IMR-90 (cell line): ENCODE measurements at regions not wholly inside any gene's neighbourhood (a gene's known extent, or its start where the extent isn't known, plus 50 kb on each side); places are given as distances from the start of the nearest gene placed in this dataset.

Experiments used
- ATAC-seq: fragments of 200-7000 bp; cut with Tn5 transposase; 2 replicates; pipeline ENCODE4 v1.9.1; 2020; ENCODE audit warnings: low read depth, mild to moderate bottlenecking, moderate library complexity
- BruUV-seq: library from RNA; stranded (reverse); fragments of 400-500 nt; replicated peaks from 2 replicates; lab custom pipeline; 2021; lab: Mats Ljungman, UMichigan
- CTCF ChIA-PET: fragments of 300-600 bp; formaldehyde crosslinking; extraction: SDS; loops from one replicate; lab custom pipeline; 2021; ENCODE audit warnings: antibody characterized with exemption; lab: Yijun Ruan, JAX
- POLR2A ChIA-PET: fragments of 300-600 bp; sonication (Branson Sonifier 250); formaldehyde crosslinking; loops from one replicate; lab custom pipeline; 2022; ENCODE audit warnings: antibody characterized with exemption; ENCODE audit not compliant: unreplicated experiment; lab: Charles Lee
- DNase-seq: peaks from one replicate; pipeline ENCODE4 v3.0.0; 2013
- H2AFZ ChIP-seq: replicated peaks from 2 replicates; pipeline ENCODE3; 2013; ENCODE audit warnings: low read length, mild to moderate bottlenecking; ENCODE audit not compliant: poor library complexity
- H2AK5ac ChIP-seq: 2 replicates; pipeline ENCODE4 v1.6.1; 2013; ENCODE audit warnings: low read depth, low read length, inconsistent platforms
- H2AK9ac ChIP-seq: replicated peaks from 2 replicates; pipeline ENCODE3; 2013; ENCODE audit warnings: mild to moderate bottlenecking, low read depth, low read length, moderate library complexity; ENCODE audit not compliant: poor library complexity
- H2BK120ac ChIP-seq: 2 replicates; pipeline ENCODE4 v1.6.1; 2013; ENCODE audit warnings: low read depth, low read length, inconsistent platforms
- H2BK15ac ChIP-seq: 3 replicates; pipeline ENCODE4 v1.6.1; 2013; ENCODE audit warnings: low read depth, low read length, inconsistent platforms
- H2BK20ac ChIP-seq: 2 replicates; pipeline ENCODE4 v1.6.1; 2013; ENCODE audit warnings: low read depth, mild to moderate bottlenecking, inconsistent platforms, low read length, moderate library complexity
- H2BK5ac ChIP-seq: 2 replicates; pipeline ENCODE4 v1.6.1; 2013; ENCODE audit warnings: mild to moderate bottlenecking, low read depth, low read length, inconsistent platforms; ENCODE audit not compliant: poor library complexity, severe bottlenecking
- H3K14ac ChIP-seq: replicated peaks from 2 replicates; pipeline ENCODE4 v1.6.1; 2013; ENCODE audit warnings: low read depth, low read length, inconsistent platforms
- H3K18ac ChIP-seq: 2 replicates; pipeline ENCODE4 v1.6.1; 2013; ENCODE audit warnings: low read depth, low read length, control low read depth
- H3K23ac ChIP-seq: 2 replicates; pipeline ENCODE4 v1.6.1; 2013; ENCODE audit warnings: low read depth, low read length, inconsistent platforms
- H3K27ac ChIP-seq: 2 replicates; pipeline ENCODE4 v1.5.1; 2013; ENCODE audit warnings: mild to moderate bottlenecking, control low read depth, low read length; ENCODE audit not compliant: insufficient read depth
- H3K27me3 ChIP-seq: 2 replicates; pipeline ENCODE4 v1.6.1; 2013; ENCODE audit warnings: low read length; ENCODE audit not compliant: control insufficient read depth, insufficient read depth
- H3K36me3 ChIP-seq: 2 replicates; pipeline ENCODE4 v1.6.1; 2013; ENCODE audit warnings: low read length, mixed read lengths; ENCODE audit not compliant: control insufficient read depth, insufficient read depth
- H3K4ac ChIP-seq: 2 replicates; pipeline ENCODE4 v1.6.1; 2013; ENCODE audit warnings: low read depth, low read length, inconsistent platforms
- H3K4me1 ChIP-seq: 2 replicates; pipeline ENCODE4 v1.6.1; 2013; ENCODE audit warnings: low read length, mixed read lengths; ENCODE audit not compliant: control insufficient read depth, insufficient read depth
- H3K4me2 ChIP-seq: 2 replicates; pipeline ENCODE4 v1.6.1; 2013; ENCODE audit warnings: low read depth, mild to moderate bottlenecking, control low read depth, low read length, moderate library complexity
- H3K4me3 ChIP-seq: 2 replicates; pipeline ENCODE4 v1.5.1; 2013; ENCODE audit warnings: low read depth, mild to moderate bottlenecking, control low read depth, low read length, moderate library complexity; ENCODE audit not compliant: insufficient read depth
- H3K56ac ChIP-seq: 2 replicates; pipeline ENCODE4 v1.6.1; 2013; ENCODE audit warnings: low read length, inconsistent platforms; ENCODE audit not compliant: insufficient read depth; ENCODE audit errors: extremely low read depth
- H3K79me1 ChIP-seq, 2 experiments: 2 replicates each; pipeline ENCODE4 v1.6.1; 2013; ENCODE audit warnings: low read length in 2 of 2, inconsistent platforms in 1 of 2, low read depth in 1 of 2
- H3K9ac ChIP-seq: 2 replicates; pipeline ENCODE4 v1.6.1; 2013; ENCODE audit warnings: low read depth, low read length, control low read depth
- H3K9me1 ChIP-seq: 2 replicates; pipeline ENCODE4 v1.6.1; 2013; ENCODE audit warnings: low read length, inconsistent platforms; ENCODE audit not compliant: insufficient read depth
- H3K9me3 ChIP-seq: 2 replicates; pipeline ENCODE4 v1.6.1; 2013; ENCODE audit warnings: low read length; ENCODE audit not compliant: control insufficient read depth, insufficient read depth
- H4K20me1 ChIP-seq: 2 replicates; pipeline ENCODE4 v1.6.1; 2013; ENCODE audit warnings: low read length, inconsistent platforms; ENCODE audit not compliant: insufficient read depth
- H4K5ac ChIP-seq: 2 replicates; pipeline ENCODE4 v1.6.1; 2013; ENCODE audit warnings: mild to moderate bottlenecking, low read depth, low read length, control low read depth
- H4K8ac ChIP-seq, 2 experiments: 2 replicates each; pipeline ENCODE4 v1.6.1; 2013; ENCODE audit warnings: low read depth in 2 of 2, low read length in 2 of 2, control low read depth in 1 of 2, inconsistent platforms in 1 of 2
- H4K91ac ChIP-seq: 2 replicates; pipeline ENCODE4 v1.6.1; 2013; ENCODE audit warnings: low read depth, low read length, inconsistent platforms; ENCODE audit not compliant: insufficient read depth
- BHLHE40 ChIP-seq: fragments of 150-350 bp; IDR thresholded peaks from 2 replicates; pipeline ENCODE4 v1.6.1; 2016; ENCODE audit warnings: mild to moderate bottlenecking, low read depth, low read length
- CEBPB ChIP-seq: IDR thresholded peaks from 2 replicates; pipeline ENCODE4 v1.6.1; 2012; ENCODE audit warnings: low read depth, low read length, improper control_type of control experiment
- CHD1 ChIP-seq: IDR thresholded peaks from 2 replicates; pipeline ENCODE4 v1.6.1; 2012; ENCODE audit warnings: low read depth, low read length, improper control_type of control experiment
- FOS ChIP-seq: fragments of 150-350 bp; IDR thresholded peaks from 2 replicates; pipeline ENCODE4 v1.6.1; 2016; ENCODE audit warnings: low read depth, low read length
- MAFK ChIP-seq: IDR thresholded peaks from 2 replicates; pipeline ENCODE4 v1.6.1; 2012; ENCODE audit warnings: low read depth, low read length, improper control_type of control experiment
- MAZ ChIP-seq: IDR thresholded peaks from 2 replicates; pipeline ENCODE4 v1.6.1; 2012; ENCODE audit warnings: low read depth, mild to moderate bottlenecking, low read length, improper control_type of control experiment, moderate library complexity, borderline replicate concordance
- MXI1 ChIP-seq: IDR thresholded peaks from 2 replicates; pipeline ENCODE4 v1.6.1; 2012; ENCODE audit warnings: low read depth, mild to moderate bottlenecking, low read length, moderate library complexity, borderline replicate concordance
- NFE2L2 ChIP-seq: fragments of 150-350 bp; IDR thresholded peaks from 2 replicates; pipeline ENCODE4 v1.6.1; 2016; ENCODE audit warnings: low read depth, mild to moderate bottlenecking, low read length
- POLR2A ChIP-seq: IDR thresholded peaks from 2 replicates; pipeline ENCODE4 v1.6.1; 2012; ENCODE audit warnings: mild to moderate bottlenecking, low read depth, low read length
- RAD21 ChIP-seq: IDR thresholded peaks from 2 replicates; pipeline ENCODE4 v1.6.1; 2012; ENCODE audit warnings: low read length, improper control_type of control experiment
- RCOR1 ChIP-seq: IDR thresholded peaks from 2 replicates; pipeline ENCODE4 v1.6.1; 2012; ENCODE audit warnings: mild to moderate bottlenecking, low read length, improper control_type of control experiment; ENCODE audit not compliant: insufficient replicate concordance
- RFX5 ChIP-seq: IDR thresholded peaks from 2 replicates; pipeline ENCODE4 v1.8.0; 2012; ENCODE audit warnings: low read depth, mild to moderate bottlenecking, low read length, moderate library complexity
- SMC3 ChIP-seq: fragments of 150-350 bp; IDR thresholded peaks from 2 replicates; pipeline ENCODE4 v1.6.1; 2016; ENCODE audit warnings: low read depth, mild to moderate bottlenecking, antibody characterized with exemption, low read length, moderate library complexity
- WGBS, 2 experiments: methylation state at CpG; one replicate each; pipeline versions ENCODE4 v1.1.5 to v1.1.7; 2013; ENCODE audit warnings: missing lambda C conversion rate in 2 of 2; ENCODE audit not compliant: insufficient read length in 1 of 2; ENCODE audit errors: extremely low coverage in 2 of 2; 5-methylcytosine and 5-hydroxymethylcytosine counted together
- dilution Hi-C: fragments of 300-500 bp; cut with HindIII; formaldehyde crosslinking; loops from one replicate; pipeline ENCODE4 v1.14.3; 2018; ENCODE audit warnings: low sequenced_read_pairs; ENCODE audit not compliant: unreplicated experiment
- in situ Hi-C: fragments of 300-500 bp; cut with MboI; formaldehyde crosslinking; loops from 3 replicates; pipeline ENCODE4 v1.14.3; 2019; ENCODE audit warnings: low sequenced_read_pairs, inconsistent platforms, mixed read lengths
- intact Hi-C: fragments of 100-400 bp; cut with micrococcal nuclease; formaldehyde crosslinking; loops from 2 replicates; pipeline ENCODE4 v1.10.0; 2022
- TF ChIP-seq, protein P1 (sequence below): conservative IDR thresholded peaks from 2 replicates; pipeline ENCODE4 v1.5.1; 2012; ENCODE audit warnings: mild to moderate bottlenecking, low read depth, low read length, improper control_type of control experiment
- TF ChIP-seq, protein P2 (sequence below): fragments of 150-350 bp; IDR thresholded peaks from 2 replicates; pipeline ENCODE4 v1.6.1; 2016; ENCODE audit warnings: low read depth, mild to moderate bottlenecking, low read length, moderate library complexity, borderline replicate concordance
- TF ChIP-seq, protein P3 (sequence below): fragments of 150-350 bp; IDR thresholded peaks from 2 replicates; pipeline ENCODE4 v1.6.1; 2017; ENCODE audit warnings: mild to moderate bottlenecking, antibody characterized with exemption, low read length, low read depth

DNA sequence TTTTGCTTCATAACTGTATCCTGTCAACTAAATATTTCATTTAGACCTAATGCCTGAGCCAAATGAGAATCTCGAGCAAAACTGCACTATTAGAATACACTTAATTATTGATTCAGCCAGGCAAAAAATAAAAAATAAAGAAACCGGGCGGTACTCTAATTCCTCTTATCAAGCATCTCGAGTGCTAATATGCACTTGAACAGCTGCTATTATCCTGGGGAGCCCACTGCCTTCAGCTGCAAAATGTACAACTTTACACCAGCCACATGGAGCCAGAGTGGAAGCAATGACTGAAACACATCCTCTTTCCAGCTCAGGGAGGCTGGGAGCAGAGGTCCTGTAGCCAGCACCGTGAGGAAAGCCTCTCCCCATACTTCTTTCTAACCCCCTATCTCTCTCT lies 390.0 kb upstream of the CADM1 start:
- Histone ChIP-seq H3K9ac (no peak overlapping the region), H3K79me1 (no peaks in the 10 kb centered on the region), H3K9me1 (no peaks in the 10 kb centered on the region), H4K20me1 (no peaks in the 10 kb centered on the region), H3K4me2 (no peak overlapping the region), H3K23ac (no peak overlapping the region), H3K4me3 (no peak overlapping the region), H4K5ac (no peak overlapping the region), H3K27ac (no peak overlapping the region), H2AFZ (no peak overlapping the region), H4K91ac (no peak overlapping the region), H3K56ac (no peak overlapping the region), H3K4ac (no peak overlapping the region), H2AK5ac (no peak overlapping the region), H2BK5ac (no peak overlapping the region), H3K36me3 (no peaks in the 10 kb centered on the region), H2BK20ac (no peak overlapping the region), H3K27me3 (no peaks in the 10 kb centered on the region), H3K14ac (no peak overlapping the region), H2BK120ac (no peak overlapping the region), H4K8ac (no peak overlapping the region), H2BK15ac (no peak overlapping the region), H3K18ac (no peak overlapping the region; the same call in 1 of the 2 replicates), H2AK9ac (no peak overlapping the region), H3K9me3 (no peaks in the 10 kb centered on the region), H3K4me1 (peaks cover 2% of the 10 kb centered on the region; the same call in 1 of the 2 replicates)
- CTCF ChIA-PET, result no interaction called here
- no CpG with 5 or more reads among the region's 5 CpGs for WGBS, 2 experiments
- ATAC-seq (no peak), DNase-seq (no peak)
- dilution Hi-C loops (no loop called here), in situ Hi-C loops (no loop called here), intact Hi-C loops (no loop called here)
- BruUV-seq, result no TSS peak
- POLR2A ChIA-PET, result no interaction called here
- TF ChIP-seq MAZ (no peak), BHLHE40 (no peak), CEBPB (no peak), RAD21 (no peak), RCOR1 (no peak), NFE2L2 (no peak), SMC3 (no peak), CHD1 (no peak), MXI1 (no peak), RFX5 (no peak), POLR2A (no peak), FOS (no peak), MAFK (no peak)
- TF ChIP-seq, protein P1, sequence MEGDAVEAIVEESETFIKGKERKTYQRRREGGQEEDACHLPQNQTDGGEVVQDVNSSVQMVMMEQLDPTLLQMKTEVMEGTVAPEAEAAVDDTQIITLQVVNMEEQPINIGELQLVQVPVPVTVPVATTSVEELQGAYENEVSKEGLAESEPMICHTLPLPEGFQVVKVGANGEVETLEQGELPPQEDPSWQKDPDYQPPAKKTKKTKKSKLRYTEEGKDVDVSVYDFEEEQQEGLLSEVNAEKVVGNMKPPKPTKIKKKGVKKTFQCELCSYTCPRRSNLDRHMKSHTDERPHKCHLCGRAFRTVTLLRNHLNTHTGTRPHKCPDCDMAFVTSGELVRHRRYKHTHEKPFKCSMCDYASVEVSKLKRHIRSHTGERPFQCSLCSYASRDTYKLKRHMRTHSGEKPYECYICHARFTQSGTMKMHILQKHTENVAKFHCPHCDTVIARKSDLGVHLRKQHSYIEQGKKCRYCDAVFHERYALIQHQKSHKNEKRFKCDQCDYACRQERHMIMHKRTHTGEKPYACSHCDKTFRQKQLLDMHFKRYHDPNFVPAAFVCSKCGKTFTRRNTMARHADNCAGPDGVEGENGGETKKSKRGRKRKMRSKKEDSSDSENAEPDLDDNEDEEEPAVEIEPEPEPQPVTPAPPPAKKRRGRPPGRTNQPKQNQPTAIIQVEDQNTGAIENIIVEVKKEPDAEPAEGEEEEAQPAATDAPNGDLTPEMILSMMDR, result no peak
- TF ChIP-seq, protein P2, sequence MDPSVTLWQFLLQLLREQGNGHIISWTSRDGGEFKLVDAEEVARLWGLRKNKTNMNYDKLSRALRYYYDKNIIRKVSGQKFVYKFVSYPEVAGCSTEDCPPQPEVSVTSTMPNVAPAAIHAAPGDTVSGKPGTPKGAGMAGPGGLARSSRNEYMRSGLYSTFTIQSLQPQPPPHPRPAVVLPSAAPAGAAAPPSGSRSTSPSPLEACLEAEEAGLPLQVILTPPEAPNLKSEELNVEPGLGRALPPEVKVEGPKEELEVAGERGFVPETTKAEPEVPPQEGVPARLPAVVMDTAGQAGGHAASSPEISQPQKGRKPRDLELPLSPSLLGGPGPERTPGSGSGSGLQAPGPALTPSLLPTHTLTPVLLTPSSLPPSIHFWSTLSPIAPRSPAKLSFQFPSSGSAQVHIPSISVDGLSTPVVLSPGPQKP, result no peak
- TF ChIP-seq, protein P3, sequence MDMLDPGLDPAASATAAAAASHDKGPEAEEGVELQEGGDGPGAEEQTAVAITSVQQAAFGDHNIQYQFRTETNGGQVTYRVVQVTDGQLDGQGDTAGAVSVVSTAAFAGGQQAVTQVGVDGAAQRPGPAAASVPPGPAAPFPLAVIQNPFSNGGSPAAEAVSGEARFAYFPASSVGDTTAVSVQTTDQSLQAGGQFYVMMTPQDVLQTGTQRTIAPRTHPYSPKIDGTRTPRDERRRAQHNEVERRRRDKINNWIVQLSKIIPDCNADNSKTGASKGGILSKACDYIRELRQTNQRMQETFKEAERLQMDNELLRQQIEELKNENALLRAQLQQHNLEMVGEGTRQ, result no peak
